HepG2 (cell line): ENCODE measurements at regions not wholly inside any gene's neighbourhood (a gene's known extent, or its start where the extent isn't known, plus 50 kb on each side); places are given as distances from the start of the nearest gene placed in this dataset.

Experiments
- EZH2 ChIP-seq: conservative IDR thresholded peaks from 2 replicates; pipeline ENCODE4 v1.6.1; 2012; ENCODE audit warnings: mild to moderate bottlenecking, low read depth, low read length, moderate library complexity
- FIP1L1 ChIP-seq: fragments of 200-400 bp; formaldehyde crosslinking; IDR thresholded peaks from 2 replicates; pipeline ENCODE4 v1.6.1; 2018; ENCODE audit warnings: low read depth, mild to moderate bottlenecking, low read length, moderate library complexity, borderline replicate concordance; ENCODE audit not compliant: insufficient read depth
- GATA4 ChIP-seq: sonication (generic); IDR thresholded peaks from 2 replicates; pipeline ENCODE4 v1.6.1; 2016; ENCODE audit warnings: antibody characterized with exemption, low read depth, borderline replicate concordance
- ZNF12 ChIP-seq: sonication (generic); formaldehyde crosslinking; IDR thresholded peaks from 2 replicates; pipeline ENCODE4 v1.5.0; 2020; ENCODE audit warnings: missing genetic modification reagents
- TF ChIP-seq, protein P1 (sequence below): sonication (generic); formaldehyde crosslinking; IDR thresholded peaks from 2 replicates; pipeline ENCODE4 v1.9.0; 2021; ENCODE audit warnings: missing genetic modification reagents, borderline replicate concordance
- TF ChIP-seq, protein P2 (sequence below): sonication (generic); formaldehyde crosslinking; IDR thresholded peaks from 2 replicates; pipeline ENCODE4 v1.5.0; 2020; ENCODE audit warnings: mild to moderate bottlenecking, missing genetic modification reagents, moderate library complexity

- TF ChIP-seq, protein P1, sequence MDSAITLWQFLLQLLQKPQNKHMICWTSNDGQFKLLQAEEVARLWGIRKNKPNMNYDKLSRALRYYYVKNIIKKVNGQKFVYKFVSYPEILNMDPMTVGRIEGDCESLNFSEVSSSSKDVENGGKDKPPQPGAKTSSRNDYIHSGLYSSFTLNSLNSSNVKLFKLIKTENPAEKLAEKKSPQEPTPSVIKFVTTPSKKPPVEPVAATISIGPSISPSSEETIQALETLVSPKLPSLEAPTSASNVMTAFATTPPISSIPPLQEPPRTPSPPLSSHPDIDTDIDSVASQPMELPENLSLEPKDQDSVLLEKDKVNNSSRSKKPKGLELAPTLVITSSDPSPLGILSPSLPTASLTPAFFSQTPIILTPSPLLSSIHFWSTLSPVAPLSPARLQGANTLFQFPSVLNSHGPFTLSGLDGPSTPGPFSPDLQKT (CRISPR knock-in tag), result no peak
- TF ChIP-seq FIP1L1 (no peak), ZNF12 (CRISPR knock-in tag) (no peak), GATA4 (no peak), EZH2 (no peak)
- TF ChIP-seq, protein P2, sequence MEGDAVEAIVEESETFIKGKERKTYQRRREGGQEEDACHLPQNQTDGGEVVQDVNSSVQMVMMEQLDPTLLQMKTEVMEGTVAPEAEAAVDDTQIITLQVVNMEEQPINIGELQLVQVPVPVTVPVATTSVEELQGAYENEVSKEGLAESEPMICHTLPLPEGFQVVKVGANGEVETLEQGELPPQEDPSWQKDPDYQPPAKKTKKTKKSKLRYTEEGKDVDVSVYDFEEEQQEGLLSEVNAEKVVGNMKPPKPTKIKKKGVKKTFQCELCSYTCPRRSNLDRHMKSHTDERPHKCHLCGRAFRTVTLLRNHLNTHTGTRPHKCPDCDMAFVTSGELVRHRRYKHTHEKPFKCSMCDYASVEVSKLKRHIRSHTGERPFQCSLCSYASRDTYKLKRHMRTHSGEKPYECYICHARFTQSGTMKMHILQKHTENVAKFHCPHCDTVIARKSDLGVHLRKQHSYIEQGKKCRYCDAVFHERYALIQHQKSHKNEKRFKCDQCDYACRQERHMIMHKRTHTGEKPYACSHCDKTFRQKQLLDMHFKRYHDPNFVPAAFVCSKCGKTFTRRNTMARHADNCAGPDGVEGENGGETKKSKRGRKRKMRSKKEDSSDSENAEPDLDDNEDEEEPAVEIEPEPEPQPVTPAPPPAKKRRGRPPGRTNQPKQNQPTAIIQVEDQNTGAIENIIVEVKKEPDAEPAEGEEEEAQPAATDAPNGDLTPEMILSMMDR (CRISPR knock-in tag), result no peak
Observed at GRCh38 chr6:72464246-72464645, 157.6 kb upstream of the KCNQ5 start.
